Natural killer cell (primary cell): ENCODE measurements at regions not wholly inside any gene's neighbourhood (a gene's known extent, or its start where the extent isn't known, plus 50 kb on each side); places are given as distances from the start of the nearest gene placed in this dataset.
"Not testable (repeated sequence)": the region's sequence is repeated elsewhere in the genome, so short reads cannot be mapped to it uniquely, and the experiment has no call there.

Experiments
- ATAC-seq, 3 donors: fragments of 150-1000 bp in 2 of 3; fragments of 200-7000 bp in 1 of 3; cut with Tn5 transposase; 1 replicate in 1 of 3; 2 replicates in 2 of 3; pipeline ENCODE4 v1.10.0; 2021; ENCODE audit warnings: mild to moderate bottlenecking in 2 of 3, moderate library complexity in 2 of 3
- DNase-seq, 2 donors: peaks; one replicate each; pipeline versions ENCODE4 v3.0.0 to v3.0.0-alpha.2; 2013 to 2021; ENCODE audit warnings: mixed read lengths in 1 of 2
- H3K27ac ChIP-seq: one replicate; pipeline ENCODE4 v1.5.1; 2013; ENCODE audit warnings: mild to moderate bottlenecking, low read length
- H3K27me3 ChIP-seq: one replicate; pipeline ENCODE4 v1.6.1; 2013; ENCODE audit warnings: low read length; ENCODE audit not compliant: control insufficient read depth, insufficient read depth
- H3K36me3 ChIP-seq: one replicate; pipeline ENCODE4 v1.6.1; 2013; ENCODE audit warnings: low read length; ENCODE audit not compliant: control insufficient read depth, insufficient read depth
- H3K4me1 ChIP-seq: one replicate; pipeline ENCODE4 v1.6.1; 2013; ENCODE audit warnings: low read length; ENCODE audit not compliant: control insufficient read depth, insufficient read depth
- H3K4me3 ChIP-seq: one replicate; pipeline ENCODE4 v1.5.1; 2013; ENCODE audit warnings: low read length
- H3K9me3 ChIP-seq: one replicate; pipeline ENCODE4 v1.6.1; 2013; ENCODE audit warnings: low read length; ENCODE audit not compliant: control insufficient read depth, insufficient read depth
- H3K27ac Mint-ChIP-seq, 2 donors: one replicate each; pipeline ENCODE4 v1.8.0; 2022; ENCODE audit warnings: mild to moderate bottlenecking in 2 of 2, mixed read lengths in 2 of 2, moderate library complexity in 1 of 2
- H3K27me3 Mint-ChIP-seq, 2 donors: one replicate each; pipeline ENCODE4 v1.8.0; 2022; ENCODE audit warnings: low read depth in 2 of 2, mixed read lengths in 2 of 2
- H3K36me3 Mint-ChIP-seq: one replicate; pipeline ENCODE4 v1.8.0; 2022; ENCODE audit warnings: mixed read lengths
- H3K4me1 Mint-ChIP-seq, 2 donors: one replicate each; pipeline ENCODE4 v1.8.0; 2022; ENCODE audit warnings: mixed read lengths in 2 of 2
- H3K4me3 Mint-ChIP-seq: one replicate; pipeline ENCODE4 v1.8.0; 2022; ENCODE audit warnings: mild to moderate bottlenecking, moderate library complexity, mixed read lengths
- H3K9me3 Mint-ChIP-seq, 2 donors: one replicate each; pipeline ENCODE4 v1.8.0; 2022; ENCODE audit warnings: mixed read lengths in 2 of 2
- CTCF ChIP-seq: fragments of 200-600 bp; IDR thresholded peaks from one replicate; pipeline ENCODE4 v1.8.0; 2022; ENCODE audit warnings: antibody characterized with exemption
- WGBS: methylation state at CpG from one replicate; pipeline ENCODE4 v1.1.7; 2013; ENCODE audit warnings: missing lambda C conversion rate; ENCODE audit not compliant: insufficient coverage; 5-methylcytosine and 5-hydroxymethylcytosine counted together
- intact Hi-C: fragments of 100-400 bp; cut with micrococcal nuclease; formaldehyde crosslinking; loops from one replicate; pipeline ENCODE4 v1.14.2; 2022

- no peaks in the 10 kb centered on the region for H3K36me3 ChIP-seq
- TF ChIP-seq CTCF = no peak
- no peaks in the 10 kb centered on the region for H3K9me3 ChIP-seq
- no peaks in the 10 kb centered on the region for H3K36me3 Mint-ChIP-seq
- H3K27me3 Mint-ChIP-seq = peaks cover 0 to under 1% of the 10 kb centered on the region in 2 donors
- H3K27me3 ChIP-seq = no peaks in the 10 kb centered on the region
- no peak overlapping the region for H3K27ac Mint-ChIP-seq
- H3K27ac ChIP-seq = no peak overlapping the region
- DNase-seq (peak in 1 of 2 donors; percentile 11), ATAC-seq (no peak)
- no peaks in the 10 kb centered on the region for H3K4me1 Mint-ChIP-seq
- H3K9me3 Mint-ChIP-seq = no peaks in the 10 kb centered on the region
- no peaks in the 10 kb centered on the region for H3K4me1 ChIP-seq
- H3K4me3 ChIP-seq = no peak overlapping the region
- H3K4me3 Mint-ChIP-seq = no peak overlapping the region
- intact Hi-C loops = no loop called here
Observed at GRCh38 chr3:8307545-8308110, 194.0 kb upstream of the LMCD1 start.

- H3K4me3 Mint-ChIP-seq = no peak overlapping the region
- DNase-seq = no peak
- Histone ChIP-seq H3K4me1 (no peaks in the 10 kb centered on the region), H3K36me3 (no peaks in the 10 kb centered on the region), H3K27ac (no peak overlapping the region), H3K27me3 (no peaks in the 10 kb centered on the region), H3K9me3 (no peaks in the 10 kb centered on the region), H3K4me3 (no peak overlapping the region)
- WGBS = no CpG with 5 or more reads among the region's 3 CpGs
- TF ChIP-seq CTCF = no peak
- no peaks in the 10 kb centered on the region for H3K4me1 Mint-ChIP-seq
- H3K9me3 Mint-ChIP-seq = no peaks in the 10 kb centered on the region
- peaks cover 0 to 3% of the 10 kb centered on the region in 2 donors for H3K27me3 Mint-ChIP-seq
- ATAC-seq = no peak
- no peak overlapping the region for H3K27ac Mint-ChIP-seq
- intact Hi-C loops = no loop called here
- H3K36me3 Mint-ChIP-seq = no peaks in the 10 kb centered on the region
Observed at GRCh38 chr3:8311321-8311720, 190.3 kb upstream of the LMCD1 start.

DNA sequence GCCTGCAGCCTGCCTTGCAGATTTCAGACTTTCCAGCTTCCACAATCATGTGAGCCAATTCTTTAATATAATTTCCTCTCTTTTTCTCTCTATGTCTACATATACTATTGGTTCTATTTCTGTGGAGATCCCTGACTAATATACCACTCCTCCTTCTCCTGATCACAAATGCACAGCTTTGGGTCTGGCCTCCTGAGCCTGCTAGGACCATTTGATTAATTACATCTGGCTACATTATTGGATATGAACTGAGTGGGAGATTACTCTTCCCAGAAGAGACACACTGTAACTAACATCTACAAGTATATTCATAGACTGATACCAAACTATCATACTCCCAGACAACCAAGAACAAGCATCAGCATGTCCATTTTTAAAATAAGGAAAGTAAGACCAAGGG lies 188.9 kb upstream of the LMCD1 start:
- no peaks in the 10 kb centered on the region for H3K9me3 ChIP-seq
- H3K27ac ChIP-seq = no peak overlapping the region
- H3K4me1 ChIP-seq = no peaks in the 10 kb centered on the region
- ATAC-seq (no peak), DNase-seq (no peak)
- H3K4me3 Mint-ChIP-seq = no peak overlapping the region
- no peaks in the 10 kb centered on the region for H3K27me3 ChIP-seq
- TF ChIP-seq CTCF = no peak
- no peaks in the 10 kb centered on the region for H3K36me3 ChIP-seq
- intact Hi-C loops = no loop called here
- no peaks in the 10 kb centered on the region for H3K9me3 Mint-ChIP-seq
- H3K36me3 Mint-ChIP-seq = no peaks in the 10 kb centered on the region
- H3K4me1 Mint-ChIP-seq = no peaks in the 10 kb centered on the region
- H3K27ac Mint-ChIP-seq = no peak overlapping the region
- peaks cover 0 to 3% of the 10 kb centered on the region in 2 donors for H3K27me3 Mint-ChIP-seq
- H3K4me3 ChIP-seq = no peak overlapping the region

- Histone ChIP-seq H3K27me3 (no peaks in the 10 kb centered on the region), H3K4me3 (no peak overlapping the region), H3K27ac (no peak overlapping the region), H3K4me1 (no peaks in the 10 kb centered on the region), H3K9me3 (no peaks in the 10 kb centered on the region), H3K36me3 (no peaks in the 10 kb centered on the region)
- no peak for ATAC-seq
- Mint-ChIP-seq H3K27me3 (peaks cover 0 to 3% of the 10 kb centered on the region in 2 donors), H3K36me3 (no peaks in the 10 kb centered on the region), H3K27ac (no peak overlapping the region), H3K4me3 (no peak overlapping the region), H3K4me1 (no peaks in the 10 kb centered on the region), H3K9me3 (no peaks in the 10 kb centered on the region)
- TF ChIP-seq CTCF = no peak
- DNase-seq = no peak
- intact Hi-C loops = no loop called here
- 79% methylated on average over 5 of the region's 5 CpGs for WGBS
Observed at GRCh38 chr3:8313560-8314267, 187.9 kb upstream of the LMCD1 start.

DNA sequence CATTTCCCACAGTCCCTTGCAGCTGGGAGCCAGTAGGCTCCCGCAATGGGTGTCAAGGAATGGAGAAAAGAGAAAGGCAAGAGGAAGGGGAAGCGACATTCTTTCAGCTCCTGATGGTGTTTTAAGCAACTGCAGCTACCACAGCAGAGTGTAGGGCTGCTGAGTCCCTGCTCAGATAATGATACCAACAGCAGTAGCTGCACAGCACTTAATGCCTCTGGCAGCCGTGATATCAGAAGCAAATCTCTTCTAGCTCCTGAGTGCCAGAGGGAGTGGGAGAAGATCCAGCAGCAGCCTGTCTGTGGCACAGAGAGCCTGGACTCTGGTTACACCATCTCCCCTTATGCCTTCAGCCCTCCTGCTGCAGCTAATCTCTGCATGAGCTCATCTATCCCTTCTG lies 186.1 kb upstream of the LMCD1 start:
- H3K27me3 ChIP-seq, H3K4me1 ChIP-seq, H3K27ac Mint-ChIP-seq, H3K9me3 ChIP-seq, H3K27me3 Mint-ChIP-seq, H3K4me3 Mint-ChIP-seq, DNase-seq, H3K9me3 Mint-ChIP-seq, ATAC-seq, H3K4me3 ChIP-seq, H3K36me3 Mint-ChIP-seq, H3K4me1 Mint-ChIP-seq, H3K36me3 ChIP-seq, H3K27ac ChIP-seq, intact Hi-C loops: not testable (repeated sequence)
- 87% methylated on average over 3 of the region's 3 CpGs for WGBS
